Iris pigment epithelial cell (primary cell): ENCODE measurements at regions not wholly inside any gene's neighbourhood (a gene's known extent, or its start where the extent isn't known, plus 50 kb on each side); places are given as distances from the start of the nearest gene placed in this dataset.

Source experiments
- DNase-seq: peaks from one replicate; pipeline ENCODE4 v3.0.0-alpha.2; 2011; ENCODE audit warnings: low read depth

DNA sequence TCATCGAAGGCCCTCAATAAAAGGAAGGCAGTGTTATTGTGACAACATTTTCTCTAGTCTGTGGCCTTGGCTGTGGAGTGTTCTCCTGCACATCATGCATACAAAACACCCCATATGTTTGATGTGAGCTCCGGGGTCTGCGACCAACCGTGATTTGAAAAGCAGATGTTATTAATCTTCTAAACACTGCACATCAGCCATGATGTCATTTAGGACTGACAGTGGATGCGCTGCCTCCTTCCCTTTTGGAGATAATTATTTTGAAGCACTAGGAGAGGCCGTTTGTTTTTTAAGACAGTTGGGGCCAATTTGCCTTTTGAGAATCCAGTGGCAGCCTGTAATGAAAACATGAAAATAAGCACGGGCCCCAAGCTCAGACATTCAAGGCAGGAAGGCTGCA lies 1041.6 kb downstream of the BCL11B start:
- no peak for DNase-seq

DNA sequence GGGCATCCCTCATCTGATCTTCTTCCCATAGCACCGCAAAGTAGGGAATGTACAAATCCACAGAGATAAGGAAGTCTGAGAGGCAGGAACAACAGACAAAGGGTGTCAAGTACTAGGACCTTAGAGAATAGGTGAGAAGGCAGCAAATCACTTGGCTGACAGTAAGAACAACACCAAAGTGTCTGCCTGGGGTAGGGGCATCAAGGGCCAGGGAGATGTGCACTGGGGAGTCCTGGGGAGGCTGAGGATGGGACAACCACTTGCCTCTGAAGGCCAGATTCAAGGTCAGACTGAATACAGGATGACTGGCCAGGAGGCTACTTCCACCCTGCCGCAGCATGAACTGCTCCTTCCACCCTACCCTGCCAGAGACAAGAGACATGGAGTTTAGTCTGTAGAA lies 1040.8 kb downstream of the BCL11B start:
- no peak for DNase-seq

DNA sequence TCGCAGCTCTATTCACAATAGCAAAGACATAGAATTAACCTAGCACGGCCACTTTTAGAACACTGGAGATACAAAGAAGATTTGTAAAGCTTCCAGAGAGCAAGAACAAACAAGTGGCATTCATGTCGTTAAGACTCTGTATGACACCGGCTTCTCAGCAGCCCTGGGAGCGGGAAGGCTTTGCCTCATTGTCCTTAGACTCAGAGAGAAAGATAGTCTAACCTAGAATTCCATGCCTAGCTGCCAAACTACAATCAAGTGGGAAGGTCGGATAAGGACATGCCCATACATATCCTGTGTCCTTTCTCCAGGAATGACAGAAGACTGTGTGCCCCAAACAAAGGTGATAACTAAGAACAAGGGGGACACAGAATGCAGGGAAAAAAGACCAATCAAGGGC lies 1038.3 kb downstream of the BCL11B start:
- DNase-seq = no peak

DNA sequence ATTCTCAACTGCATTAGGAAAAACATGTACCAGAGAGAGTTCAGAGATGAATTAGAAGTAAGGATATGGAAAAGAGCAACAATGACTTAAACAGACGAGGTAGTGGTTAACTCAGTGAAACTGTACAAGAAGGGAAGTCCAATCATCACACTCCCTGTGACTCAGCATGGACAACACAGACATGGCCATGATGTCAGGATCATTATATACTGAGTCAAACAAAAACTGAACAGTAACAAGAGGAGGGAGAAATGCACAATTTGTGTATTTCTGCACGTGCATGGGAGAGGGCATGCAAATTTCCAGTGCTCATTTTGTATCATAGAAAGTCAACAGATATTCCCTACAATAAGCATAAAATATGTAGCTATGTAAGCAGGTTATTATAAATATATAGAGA lies 1037.8 kb downstream of the BCL11B start:
- no peak for DNase-seq

DNA sequence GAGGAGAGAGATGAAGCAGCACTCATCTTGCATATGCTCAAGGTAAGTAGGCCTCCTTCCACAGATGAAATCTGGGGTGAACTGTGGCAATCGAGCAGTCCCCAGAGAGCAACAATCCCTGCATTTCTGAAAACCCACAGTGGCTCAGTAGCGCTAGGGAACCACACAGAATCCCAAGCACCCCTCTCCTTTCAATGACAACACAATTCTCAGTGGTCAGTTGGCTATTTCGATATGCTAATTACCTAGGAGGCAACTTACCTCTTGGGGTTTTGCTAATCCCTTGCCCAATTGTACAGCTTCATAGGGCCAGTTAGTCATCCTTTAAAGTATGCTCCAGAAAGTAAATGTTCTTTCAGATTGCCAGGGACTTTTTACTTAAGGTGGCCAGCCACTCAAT lies 1035.7 kb downstream of the BCL11B start:
- DNase-seq = no peak

DNA sequence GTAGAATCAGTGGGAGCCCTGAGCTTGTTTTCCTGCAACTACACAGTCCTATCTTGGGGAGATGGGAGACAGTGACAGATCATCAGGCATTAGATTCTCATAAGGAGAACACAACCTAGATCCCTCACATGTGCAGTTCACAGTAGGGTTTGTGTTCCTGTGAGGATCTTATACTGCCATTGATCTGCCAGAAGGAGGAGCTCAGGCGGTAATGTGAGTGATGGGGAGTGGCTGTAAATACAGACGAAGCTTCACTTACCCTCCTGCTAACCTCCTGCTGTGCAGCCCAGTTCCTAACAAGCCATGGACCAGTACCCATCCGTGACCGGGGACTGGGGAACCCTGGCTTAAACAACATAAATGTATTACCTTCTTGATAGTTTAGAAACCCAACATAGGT lies 1034.1 kb downstream of the BCL11B start:
- DNase-seq = no peak

DNA sequence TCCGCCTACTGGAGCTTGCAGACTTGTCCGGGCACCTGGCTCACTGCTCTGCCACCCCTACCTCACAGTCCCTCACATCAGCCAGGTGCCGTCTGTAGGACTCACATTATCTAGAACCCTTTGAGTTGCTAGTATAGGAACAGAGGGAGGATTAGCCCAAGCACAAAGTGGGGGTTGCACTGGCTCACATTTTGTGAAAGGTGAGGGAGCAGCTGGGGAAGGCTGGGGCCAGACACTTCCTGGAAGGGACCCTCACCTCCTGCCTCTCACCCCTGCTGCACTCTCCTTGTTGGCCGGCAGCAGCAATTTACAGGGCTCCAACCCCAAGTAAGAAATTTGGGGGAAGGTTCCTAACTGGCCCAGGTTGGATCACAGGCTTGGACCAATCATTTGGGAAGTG lies 1031.6 kb downstream of the BCL11B start:
- no peak for DNase-seq

DNA sequence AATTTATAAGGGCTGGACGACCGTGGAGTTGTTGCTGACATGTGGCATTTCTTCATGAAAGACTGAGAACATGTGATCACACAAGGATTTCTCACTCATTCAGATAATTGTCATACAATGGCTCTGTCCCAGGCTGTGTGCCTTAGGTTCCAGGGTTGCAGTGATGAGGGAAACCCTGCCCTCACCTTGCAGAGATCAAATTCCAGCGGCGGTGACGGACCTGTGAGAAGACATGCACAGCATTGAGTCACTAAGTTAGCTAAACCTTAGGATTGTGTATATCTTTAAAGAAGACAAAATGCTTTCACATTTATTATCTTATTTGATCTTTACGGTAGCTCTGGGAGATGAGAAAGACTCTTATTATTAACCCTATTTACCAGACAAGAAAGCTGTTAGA lies 1029.1 kb downstream of the BCL11B start:
- DNase-seq = no peak

DNA sequence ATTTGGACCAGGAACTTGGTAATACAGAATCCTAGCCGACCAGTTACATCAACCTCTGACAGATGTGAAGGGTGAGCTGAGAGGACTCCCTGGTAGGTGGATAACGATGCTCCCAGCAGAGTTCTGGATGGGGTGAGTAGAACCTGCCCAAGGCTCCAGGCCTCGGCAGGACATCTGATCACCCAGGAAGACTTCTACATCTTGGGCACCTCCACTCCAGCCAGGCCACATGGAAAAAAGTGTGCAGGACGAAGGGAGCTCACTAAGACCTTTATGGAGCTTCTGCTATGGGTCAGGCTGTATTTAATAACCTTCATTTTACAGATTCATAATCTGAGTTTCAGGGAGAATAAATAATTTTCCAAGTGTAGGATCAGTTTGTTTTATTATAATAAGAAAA lies 1028.7 kb downstream of the BCL11B start:
- DNase-seq = no peak

DNA sequence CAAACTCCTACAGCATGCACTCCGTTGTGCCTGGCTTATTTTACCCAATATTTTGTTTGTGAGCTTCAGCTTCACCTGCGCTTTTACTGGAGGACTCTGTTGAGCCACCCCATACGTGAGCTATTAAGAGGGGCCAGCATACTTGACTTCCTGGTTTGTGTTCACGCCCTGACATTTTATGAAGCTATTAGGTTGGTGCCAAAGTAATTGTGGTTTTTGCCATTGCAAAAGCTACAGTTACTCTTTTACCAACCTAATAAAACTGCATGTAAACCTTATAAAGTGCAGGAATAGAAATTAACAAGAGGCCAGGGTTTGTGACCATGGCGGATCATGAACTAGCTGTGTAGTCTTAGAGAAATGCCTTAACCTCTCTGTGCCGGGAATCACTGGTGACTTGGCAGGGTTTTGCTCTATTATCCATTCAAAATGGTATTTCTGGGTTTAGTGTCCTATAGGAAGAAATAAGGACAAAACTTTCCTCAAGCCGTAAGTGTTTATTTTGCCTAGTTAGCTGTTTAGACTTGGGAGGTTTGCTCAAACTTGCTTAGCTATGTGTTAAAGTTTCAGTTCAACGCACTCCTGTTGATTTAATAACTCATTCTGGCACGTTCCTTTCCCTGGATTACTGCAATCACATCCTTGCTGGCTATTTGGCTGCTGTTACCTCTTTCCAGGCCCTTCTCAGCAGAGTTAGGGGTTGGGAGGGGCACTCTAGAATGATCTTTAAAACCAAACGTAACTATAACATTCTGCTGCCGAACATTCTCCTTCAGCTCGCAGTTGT lies 1027.6 kb downstream of the BCL11B start:
- no peak for DNase-seq

DNA sequence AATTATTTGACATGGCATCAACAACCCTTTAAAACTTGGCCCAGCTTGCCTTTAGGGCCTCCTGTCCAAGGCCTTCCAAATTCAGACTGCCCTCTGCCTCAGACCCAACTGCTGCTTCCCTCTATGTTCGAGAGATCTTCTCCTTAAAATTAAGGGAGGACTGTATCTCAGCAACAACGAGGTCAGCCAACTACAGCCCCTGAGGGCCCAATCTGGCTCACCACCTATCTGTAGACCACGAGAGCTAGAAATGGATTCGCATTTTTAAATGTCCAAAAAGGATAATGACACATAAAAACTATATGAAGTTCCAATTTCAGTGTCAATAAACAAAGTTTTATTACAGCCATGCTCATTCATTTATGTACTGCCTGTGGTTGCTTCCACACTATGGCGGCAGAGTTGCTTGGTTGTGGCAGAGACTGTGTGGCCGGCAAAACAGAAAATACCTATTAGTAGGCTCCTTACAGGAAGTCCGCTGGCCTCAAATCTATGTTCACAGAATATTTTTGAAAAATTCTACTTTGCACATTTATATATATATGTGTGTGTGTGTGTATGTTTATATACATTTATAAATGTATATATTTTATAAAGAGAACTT lies 1026.9 kb downstream of the BCL11B start:
- no peak for DNase-seq

DNA sequence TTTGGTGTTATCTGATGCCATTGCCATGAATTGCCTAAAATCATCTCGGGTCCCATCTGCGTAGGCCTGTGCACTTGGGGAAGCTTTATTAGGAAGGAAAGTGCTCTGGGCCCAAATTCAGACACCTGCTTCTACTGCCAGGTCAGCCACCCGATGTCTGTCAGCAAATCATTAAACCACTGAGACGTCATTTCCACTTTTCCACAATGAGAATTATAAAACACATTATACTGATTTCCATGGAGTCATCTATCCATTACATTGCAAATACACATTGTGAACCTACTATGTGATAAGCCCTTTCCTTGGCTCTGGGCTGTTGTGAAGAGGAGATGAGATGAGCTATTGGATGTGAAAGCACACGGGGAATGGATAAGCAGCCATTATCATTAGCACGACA lies 1022.9 kb downstream of the BCL11B start:
- DNase-seq = no peak

DNA sequence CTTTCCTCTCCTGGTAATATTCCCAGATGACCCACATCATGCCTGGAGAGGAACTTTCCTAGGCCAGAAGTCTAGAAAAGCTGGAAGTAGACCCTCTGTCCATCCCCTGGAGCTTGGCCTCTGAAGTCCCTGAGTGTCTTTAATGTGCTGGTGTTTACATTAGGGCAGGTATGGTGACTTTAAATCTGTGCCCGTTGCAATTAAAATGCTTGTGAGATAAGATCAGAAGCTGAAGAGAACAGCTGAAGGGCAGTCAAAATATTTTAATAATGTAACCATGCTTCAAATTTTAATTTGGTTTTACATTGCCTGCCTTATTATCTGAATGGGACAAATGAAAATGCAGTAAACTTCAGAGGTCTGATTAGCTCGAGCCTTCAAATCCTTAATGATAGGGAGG lies 1022.5 kb downstream of the BCL11B start:
- DNase-seq = no peak

DNA sequence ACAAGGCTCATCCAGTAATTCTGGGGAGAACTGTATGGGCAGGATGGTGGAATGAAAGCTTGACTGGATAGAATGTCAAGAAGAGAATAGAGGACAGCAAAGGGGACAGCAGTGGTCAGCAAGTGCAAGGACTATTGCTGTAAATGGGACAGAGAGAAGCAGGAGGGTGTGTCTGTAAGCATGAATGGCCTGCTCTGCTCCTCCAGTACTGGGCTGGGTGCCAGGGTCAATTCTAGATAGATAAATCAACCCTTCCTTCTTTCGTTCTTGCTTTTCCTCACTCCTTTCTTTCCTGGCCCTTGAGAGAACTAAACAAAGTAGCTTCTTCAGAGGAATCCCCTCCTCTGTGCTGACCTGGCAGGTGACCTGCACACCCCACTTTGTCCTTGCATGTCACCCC lies 1019.2 kb downstream of the BCL11B start:
- no peak for DNase-seq

DNA sequence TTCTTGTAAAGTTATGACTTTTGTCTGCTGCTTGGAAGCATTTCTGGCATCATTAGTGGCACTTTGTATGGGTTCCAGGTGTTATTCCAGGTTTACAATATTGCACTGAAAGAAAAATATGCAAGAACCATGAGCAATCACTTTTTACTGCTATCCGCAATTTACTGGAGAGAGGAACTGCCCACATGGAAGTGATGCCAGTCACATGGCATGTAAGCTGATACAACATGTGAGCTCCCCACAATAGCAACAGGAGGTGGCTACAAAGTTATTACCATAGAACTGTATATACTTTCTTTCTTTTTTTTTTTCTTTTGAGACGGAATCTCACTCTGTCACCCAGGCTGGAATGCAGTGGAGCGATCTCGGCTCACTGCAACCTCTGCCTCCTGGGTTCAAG lies 1012.1 kb downstream of the BCL11B start:
- DNase-seq = no peak

DNA sequence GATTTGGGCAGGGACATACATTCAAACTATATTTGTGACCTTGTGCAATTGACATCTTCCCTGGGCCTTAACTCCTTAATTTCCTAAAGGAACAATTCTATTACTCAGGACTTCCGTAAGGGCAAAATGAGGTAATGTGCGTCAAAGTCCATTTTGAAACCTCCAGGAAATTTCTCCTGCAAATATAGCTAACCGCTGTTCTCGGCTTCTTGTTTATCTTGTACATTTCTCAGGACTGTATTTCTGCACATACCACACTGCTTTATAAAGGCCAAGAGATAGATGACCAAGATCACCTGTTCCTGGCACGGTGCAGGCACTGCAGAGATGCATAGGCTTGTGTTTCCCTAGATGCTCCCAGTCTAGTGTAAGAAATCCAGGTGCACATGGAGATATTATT lies 1009.4 kb downstream of the BCL11B start:
- DNase-seq = no peak

DNA sequence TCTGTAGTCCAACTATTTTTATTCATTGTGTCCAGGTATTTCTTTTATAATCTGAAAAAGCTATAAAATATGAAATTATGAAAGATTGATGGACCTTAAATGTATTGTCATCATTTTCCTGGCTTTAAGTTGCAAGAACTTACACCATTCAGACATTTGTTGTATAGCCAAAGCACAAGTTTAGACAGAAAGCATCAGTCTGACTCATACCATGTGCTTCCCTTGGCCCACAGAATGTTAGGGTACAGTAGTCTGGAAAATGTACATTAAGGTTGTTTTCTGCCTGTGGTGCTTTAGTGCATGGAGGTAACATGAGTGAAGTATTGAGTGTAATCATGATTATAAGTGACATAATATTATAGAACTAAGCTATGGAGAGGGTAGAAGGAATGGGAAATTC lies 1002.5 kb downstream of the BCL11B start:
- DNase-seq = no peak

DNA sequence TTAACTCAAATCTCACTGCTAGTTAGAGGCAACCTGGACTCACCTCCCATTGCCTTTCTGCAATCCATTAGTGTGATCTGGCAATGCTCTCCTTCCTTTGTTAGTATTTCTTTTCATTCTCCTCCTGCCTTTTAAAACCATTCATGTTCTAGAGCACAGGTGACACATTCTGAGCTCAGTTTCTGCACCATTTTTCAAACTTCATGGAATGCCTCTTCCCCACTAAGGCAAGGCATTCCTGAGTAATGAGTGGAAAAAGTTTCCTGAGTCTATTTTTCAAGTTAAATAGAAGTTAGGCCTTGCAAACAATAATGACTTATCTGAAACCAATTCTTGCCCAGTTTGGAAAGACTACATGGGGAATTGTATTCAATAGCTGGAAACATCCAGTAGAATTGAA lies 1001.8 kb downstream of the BCL11B start:
- DNase-seq = no peak

DNA sequence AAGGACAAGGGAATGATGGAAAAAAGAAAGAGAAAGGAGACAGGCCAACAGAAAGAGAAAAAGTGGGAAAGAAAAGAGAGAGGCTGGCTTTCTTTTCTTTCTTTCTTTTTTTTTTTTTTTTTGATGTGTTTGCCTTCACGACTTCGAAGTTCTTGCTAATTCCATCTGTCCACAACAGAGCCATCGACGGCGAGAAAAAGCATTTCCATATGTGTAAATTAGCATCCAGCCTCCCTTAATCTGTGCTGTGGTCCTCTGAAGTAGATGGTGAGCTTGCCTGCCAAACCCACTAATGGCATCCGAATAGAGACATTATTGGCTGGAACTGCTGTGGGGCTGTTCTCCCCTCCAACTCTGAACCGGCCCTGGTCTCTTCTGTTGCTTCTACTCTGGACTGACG lies 997.4 kb downstream of the BCL11B start:
- no peak for DNase-seq

DNA sequence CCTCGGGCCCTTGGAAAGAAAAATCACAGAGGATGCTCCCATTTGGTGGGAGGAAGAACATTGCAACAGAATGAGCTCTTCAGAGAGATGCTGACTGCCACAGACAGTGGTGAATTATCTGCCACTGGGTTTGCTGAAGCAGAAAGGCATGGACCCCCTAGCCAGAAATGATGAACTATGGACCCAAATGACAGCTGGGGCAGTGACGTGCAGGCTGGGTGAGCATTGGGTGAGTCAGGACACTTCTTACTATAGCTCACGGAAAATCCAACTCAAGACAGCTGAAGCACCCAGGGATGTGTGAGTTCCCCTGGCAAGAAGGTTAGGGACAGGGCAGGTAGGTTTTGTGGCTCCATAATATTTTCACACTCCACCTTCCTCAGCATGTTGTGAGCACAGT lies 993.2 kb downstream of the BCL11B start:
- DNase-seq = no peak

DNA sequence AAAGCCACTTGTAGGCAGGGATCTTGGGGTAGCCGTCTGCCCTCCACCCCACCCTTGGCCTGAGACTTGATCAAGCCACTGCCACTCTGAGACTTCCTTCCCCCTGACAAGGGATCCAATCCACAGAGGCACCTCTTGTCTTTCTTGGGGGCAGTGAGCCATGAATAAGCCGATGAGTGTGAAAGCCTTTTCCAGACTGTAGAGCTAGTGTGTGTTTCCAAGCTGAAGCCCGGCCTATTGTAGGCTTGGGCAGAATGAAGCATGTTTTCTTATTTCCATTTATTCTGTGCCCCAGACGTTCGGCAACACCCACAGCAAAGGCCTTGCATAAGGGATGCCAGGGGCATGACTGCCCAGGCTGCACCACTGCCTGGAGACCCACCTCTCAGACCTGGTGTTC lies 991.6 kb downstream of the BCL11B start:
- DNase-seq = no peak

DNA sequence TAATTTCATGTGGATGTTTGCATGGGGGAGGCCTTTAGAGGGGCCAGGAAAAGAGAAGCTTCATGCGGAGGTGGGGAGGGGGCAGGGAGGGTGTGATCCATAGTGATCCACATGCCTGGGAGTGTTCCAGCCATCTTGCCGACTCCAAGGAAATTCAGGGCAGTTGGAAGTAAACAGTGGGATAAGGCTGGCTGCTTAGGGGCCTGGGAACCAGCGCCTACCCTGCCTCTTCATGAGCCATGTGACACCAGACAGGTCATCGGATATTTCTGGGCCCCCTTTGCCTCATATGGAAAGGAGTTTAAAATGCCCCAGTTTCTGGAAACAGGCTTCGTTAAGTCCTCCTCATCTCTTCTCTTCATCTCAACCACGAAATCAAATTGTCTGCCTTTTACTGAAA lies 983.2 kb downstream of the BCL11B start:
- DNase-seq = no peak

DNA sequence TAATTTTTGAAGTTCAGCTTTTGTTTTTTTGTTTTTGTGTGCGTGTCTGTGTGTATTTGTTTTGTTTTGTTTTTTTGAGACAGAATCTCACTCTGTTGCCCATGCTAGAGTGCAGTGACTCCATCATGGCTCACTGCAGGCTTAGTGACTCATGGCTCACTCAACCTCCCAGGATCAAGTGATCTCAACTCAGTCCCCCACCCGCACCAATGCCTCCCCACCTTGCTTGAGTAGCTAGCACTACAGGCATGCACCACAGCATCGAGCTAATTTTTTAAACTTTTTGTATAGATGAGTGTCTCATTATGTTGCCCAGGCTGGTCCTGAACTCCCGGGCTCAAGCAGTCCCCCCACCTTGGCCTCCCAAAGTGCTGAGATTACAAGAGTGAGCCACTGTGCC lies 981.4 kb downstream of the BCL11B start:
- no peak for DNase-seq

DNA sequence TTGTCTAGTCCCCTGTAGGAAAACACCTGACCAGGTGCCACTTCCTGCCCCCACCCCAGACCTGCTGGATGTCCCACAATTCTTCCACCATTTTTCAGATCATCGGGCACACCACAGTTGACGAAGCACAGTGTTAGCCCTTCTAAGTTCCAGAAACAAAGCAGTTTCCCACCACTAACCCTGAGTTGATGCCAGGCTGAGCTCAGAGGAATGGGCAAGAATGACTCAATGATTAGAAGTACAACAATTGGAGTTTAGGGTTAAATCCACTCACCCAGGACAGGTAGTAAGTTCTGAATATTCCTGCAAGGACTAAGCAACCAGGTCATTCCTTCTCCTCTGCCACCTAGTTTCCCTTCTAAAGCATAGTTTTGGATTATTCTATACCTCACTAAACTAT lies 979.8 kb downstream of the BCL11B start:
- no peak for DNase-seq
